ENCODE measurements at regions not wholly inside any gene's neighbourhood (a gene's known extent, or its start where the extent isn't known, plus 50 kb on each side); places are given as distances from the start of the nearest gene placed in this dataset.

DNA sequence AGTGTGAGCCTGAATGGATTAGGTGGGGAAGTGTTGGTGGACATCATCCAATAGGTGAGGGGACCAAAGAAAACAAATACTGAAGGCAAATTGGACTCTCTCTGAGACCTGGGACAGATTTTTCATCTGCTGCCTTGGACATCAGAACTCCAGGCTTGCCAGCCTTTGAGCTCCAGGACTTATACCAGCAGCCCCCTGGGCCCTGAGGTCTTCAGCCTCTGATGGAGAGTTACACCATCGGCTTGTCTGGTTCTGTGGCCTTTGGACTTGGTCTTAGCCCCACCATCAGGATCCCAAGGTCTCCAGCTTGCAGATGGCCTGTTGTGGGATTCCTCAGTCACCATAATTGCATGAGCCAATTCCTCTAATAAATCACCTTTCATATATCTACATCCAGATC, 80.8 kb upstream of the SLC8A3 start:
- TF ChIP-seq POLR2A (IDR thresholded peaks at IDR 0.05; ENCODE audit: low read depth, low read length) (no peak), TAF1 (IDR thresholded peaks at IDR 0.05; ENCODE audit: borderline replicate concordance, low read depth, low read length) (no peak), POLR2AphosphoS5 (IDR thresholded peaks at IDR 0.05; ENCODE audit: low read depth, low read length) (no peak)

All from GM12892 (cell line).